Muscle of arm (tissue), 1 donor: ENCODE measurements at regions not wholly inside any gene's neighbourhood (a gene's known extent, or its start where the extent isn't known, plus 50 kb on each side); places are given as distances from the start of the nearest gene placed in this dataset.
"Not testable (repeated sequence)": the region's sequence is repeated elsewhere in the genome, so short reads cannot be mapped to it uniquely, and the experiment has no call there.

ENCODE experiments used
- DNase-seq: peaks from one replicate; pipeline ENCODE4 v3.0.0-alpha.2; 2013

DNA sequence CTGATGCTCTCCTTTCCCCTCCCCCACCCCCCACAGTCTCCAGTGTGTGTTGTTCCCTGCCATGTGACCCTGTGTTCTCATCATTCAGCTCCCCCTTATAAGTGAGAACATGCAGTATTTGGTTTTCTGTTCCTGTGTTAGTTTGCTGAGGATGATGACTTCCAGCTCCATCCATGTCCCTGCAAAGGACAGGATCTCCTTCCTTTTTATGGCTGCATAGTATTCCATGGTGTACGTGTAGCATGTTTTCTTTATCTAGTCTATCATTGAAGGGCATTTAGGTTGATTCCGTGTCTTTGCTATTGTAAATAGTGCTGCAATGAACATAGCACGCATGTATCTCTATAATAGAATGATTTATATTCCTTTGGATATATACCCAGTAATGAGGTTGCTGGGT, 162.3 kb downstream of the ERMARD start:
- DNase-seq: not testable (repeated sequence)

DNA sequence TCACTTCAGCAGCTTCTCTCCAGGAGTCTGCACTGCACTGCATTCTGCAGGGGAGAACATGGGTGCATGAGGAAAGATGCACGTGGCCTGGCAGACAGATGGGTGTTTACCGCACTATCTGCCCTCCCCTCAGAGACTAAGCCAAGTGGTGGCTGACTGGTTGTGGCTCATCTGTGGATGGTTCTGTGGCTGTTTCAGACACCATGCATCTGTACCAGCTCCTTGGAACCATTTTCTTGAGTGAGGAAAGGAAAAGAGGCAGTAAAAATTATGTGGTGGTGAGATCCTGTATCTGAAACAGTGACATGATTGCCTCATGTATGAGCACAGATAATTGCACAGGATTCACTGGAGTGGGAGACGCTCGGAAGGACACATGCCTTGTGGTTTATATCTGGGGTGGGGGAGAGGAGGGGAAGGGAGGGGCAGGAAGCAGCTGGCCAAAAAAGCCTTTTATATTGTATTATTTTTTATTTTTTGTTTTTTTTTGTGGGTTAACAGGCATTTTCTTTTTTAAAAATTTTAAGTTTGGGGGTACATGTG, 161.7 kb downstream of the ERMARD start:
- no peak for DNase-seq

DNA sequence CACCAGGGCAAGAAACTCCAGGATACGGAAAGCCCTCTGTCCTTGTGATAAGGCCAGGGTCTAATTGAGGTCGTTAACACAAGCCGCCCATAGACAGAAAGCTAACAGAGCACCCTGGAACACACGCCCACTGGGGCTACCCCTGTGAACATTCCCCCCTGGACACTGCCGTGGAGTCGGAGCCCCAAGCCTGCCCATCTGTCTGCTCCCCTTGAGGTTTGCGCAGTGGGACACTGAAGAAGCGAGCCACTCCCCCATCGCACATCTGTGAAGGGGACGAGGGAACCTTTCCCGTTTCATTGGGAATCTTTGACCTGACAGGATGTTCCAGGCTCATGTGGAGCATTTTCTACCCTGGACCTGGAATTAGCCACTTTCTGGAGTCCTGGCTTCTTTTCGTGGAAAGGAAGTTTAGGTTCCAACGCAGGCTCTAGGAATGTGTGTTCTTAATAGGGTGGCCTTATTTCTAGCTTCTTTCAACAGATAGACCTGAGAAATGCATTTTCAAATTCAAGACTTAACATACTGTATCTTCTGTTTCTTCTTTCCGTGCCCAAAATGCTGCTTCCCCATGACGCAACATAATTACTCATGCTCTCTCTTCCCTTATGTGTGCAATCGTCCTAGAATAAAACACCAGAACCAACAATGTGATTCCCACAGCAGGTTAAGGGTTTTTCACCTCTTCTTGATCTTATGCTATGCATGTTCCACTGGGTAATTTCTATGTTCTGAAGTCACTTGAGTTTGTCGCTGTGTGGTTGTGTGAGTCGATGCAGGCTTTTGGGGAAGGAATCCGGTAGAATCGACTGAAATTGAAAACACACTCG, 161.1 kb downstream of the ERMARD start:
- no peak for DNase-seq

DNA sequence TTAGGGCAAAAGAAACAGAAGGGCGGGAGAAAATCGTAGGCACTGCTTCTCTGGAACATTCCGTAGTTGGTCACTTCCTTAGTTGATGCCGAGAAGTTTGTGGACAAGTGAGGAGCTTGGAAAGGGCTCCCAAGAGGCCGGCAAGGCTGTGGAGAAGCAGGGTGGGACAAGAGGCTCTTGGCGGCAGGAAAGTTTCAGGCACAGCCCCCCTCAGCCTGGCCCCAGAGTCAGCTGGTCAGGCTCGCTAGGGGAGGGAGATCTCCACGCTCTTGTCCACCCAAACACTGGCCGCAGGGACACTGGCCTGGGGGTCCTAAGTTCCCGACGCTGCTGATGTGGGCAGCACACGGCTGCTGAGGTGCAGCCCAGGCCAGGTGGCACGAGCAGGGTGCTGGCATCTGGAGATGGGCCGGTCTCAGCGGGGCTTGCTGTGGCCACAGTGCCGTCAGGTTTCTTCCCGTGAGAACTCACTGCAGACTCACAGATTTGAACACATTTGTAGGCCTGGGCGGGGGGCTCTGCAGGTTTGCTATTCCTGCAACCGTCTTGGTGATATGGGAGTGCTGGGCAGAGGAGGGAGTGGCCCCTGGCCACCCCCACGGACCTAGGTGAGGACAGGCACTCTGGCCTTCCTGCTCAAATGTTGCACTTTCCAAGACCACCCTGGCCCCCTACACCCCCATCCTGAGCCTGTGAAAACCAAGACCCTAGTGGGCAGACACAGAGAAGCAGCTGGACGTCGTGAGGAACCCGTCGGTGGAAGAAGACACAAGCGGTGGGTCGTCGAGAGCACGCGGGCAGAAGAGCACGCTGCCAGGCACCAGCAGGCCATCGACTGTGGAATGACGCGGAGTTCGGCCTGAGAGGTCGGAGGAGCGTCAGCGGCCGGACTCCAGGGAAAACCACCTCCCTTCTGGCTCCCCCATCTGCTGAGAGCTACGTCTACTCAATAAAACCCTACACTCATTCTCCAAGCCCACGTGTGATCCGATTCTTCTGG, 160.1 kb downstream of the ERMARD start:
- DNase-seq: no peak

DNA sequence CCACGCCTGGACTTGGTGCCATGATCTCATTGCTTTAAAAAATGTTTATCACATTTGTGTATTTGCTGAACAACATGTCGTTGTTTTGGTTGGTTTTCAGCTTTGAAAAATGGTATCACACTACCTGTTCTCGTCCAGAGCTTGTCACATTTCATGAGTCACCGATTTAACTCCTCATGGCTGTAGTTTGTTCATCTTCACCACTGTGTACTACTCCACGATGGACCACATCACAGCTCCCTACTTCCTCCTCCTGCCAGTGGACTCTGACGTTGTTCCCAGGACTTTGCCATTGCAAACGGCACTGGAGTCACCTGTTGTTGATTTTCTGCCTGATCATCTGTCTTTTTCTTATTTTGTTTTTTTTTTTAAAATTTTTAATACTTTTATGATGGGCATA, 157.7 kb downstream of the ERMARD start:
- no peak for DNase-seq

DNA sequence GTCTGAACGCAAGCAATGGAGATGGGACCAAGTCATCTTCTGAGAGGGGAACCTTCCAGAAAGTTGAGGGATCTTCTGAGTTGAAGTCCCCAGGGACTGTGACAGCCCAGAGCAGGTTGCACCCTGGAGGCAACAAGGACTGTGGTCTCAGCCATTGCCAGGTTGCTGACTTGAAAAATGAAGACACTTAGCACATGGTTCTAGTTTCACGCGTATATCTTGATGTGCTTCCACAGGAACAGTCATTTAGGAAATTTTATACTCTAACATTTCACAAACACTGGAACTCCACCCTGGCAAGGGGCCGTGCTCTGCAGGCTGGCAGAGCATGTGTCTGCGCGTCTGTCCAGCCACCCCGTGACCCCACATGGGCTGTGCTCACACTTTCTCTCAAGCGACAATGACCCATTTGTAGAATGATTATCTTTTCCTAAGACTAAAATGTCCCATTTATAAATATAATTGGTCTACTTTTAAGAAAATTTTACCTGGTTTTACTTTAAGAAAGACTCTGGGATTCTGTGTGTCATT, 157.0 kb downstream of the ERMARD start:
- no peak for DNase-seq

DNA sequence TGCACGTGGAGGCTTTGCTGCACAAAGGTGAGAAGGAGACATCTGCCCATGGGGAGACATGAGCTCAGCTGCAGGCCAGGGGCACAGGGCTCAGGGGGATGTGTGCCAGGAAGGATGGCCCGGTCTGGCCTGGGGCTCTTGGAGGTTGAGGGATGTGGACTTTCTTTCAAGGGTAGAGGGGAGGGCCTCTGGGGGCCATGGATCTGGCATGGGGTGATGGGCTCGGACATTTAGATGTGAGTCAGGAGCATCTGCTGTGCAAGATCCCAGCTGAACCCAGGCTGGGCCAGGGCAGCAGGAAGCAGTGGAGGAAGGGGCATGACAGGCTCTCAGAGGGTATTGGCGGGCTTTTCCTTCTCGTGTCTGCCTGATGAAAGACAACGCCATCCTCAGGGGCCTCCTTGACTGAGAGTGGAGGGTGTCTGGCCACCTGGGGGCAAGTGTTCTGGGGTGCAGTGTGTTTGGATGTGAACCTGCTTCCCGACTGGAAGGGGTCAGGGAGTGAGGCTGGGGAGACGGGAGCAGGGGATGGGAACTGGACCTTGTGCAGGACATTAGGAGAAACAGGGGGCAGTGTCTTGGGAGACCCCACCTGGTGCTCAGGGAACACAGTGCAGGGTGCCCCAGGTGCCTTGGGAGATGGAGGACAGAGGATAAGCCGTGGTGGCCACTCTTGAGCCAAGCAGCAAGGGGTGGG, 156.1 kb downstream of the ERMARD start:
- DNase-seq: no peak

DNA sequence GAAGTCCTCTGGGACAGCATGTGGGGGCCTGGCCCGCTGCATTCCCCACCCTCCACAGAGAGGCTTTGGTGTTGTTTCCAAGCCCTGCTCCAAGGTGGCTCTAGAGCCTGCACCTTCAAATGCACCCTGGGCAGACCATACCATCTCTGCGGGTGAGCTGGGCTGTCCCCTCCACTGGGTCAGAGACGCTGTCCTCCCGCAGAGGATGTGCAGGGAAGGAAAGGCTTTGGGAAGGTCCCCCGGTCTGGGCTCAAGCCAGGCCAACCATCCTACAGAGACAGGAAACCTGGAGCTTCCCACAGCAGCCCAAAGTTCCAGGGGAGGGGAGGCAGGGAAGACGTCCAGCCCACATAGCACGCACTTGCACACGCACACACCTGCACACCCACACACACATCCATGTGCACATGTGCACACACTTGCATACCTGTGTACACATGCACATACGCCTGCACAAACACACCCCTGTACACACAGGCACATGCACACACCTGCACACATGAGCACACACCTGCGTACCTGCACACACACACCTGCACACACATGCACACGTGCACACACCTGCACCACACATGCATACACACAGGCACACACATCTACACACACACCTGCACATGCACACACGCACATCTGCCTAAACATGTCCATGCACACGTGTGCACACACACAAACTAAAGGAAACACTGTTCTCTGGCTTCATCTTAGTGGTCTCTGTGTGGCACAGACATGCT, 155.4 kb downstream of the ERMARD start:
- no peak for DNase-seq

DNA sequence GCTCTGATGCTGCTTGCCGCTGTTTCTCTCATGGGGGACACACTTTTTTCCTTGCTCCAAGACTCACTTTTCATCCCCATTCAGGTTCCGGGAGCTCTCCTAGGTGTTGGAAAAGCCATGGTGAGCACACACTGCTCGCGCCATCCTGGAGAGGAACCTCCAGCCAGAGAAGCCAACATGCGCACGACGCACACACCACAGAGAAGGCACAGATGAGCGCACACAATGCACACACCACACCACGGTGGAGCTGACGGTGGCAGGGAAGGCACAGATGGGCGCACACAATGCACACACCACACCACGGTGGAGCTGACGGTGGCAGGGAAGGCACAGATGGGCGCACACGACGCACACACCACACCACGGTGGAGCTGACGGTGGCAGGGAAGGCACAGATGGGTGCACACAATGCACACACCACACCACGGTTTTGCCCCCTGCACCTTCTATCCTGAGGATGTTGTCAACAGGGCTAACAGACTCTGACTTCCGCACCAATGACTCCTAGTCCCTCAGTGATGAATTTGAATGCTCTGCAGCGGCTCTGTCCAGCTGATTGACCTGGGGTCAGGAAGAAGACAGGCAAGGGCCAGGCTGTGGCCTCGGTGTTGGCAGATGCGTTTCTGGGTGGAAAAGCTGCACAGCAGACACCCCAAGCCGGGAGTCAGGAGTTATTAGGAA, 154.7 kb downstream of the ERMARD start:
- DNase-seq: no peak

DNA sequence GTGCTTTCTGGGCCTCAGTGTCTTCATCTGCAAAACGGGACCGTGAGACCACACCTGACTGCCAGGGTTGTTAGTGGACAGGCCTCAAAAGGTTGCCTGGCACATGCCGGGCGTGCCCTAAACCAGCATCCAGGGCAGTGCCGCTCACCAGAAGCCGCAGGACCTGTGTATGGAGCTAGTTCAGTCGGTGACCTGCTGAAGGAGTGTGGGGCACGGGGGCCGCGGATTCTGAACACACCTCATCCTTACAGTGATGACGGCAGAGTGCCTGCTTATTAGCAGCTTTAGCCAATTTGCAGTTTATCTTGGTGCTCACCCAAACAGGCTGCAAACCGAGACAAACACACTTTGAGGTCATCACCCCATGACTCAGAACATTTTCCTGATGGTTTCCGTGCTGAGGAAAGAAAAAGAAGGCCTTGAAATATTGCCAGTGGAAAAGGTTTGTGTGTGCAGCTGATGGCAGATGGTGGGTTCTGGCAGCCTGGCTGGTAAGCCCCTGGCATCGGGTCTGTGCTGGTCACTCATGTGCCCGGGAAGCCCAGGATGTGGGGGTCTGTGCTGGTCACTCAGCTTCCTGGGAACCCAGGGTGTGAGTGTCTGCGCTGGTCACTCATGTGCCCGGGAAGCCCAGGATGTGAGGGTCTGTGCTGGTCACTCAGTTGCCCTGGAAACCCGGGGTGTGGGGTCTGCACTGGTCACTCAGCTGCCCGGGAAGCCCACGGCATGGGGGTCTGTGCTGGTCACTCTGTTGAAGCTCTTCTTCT, 153.8 kb downstream of the ERMARD start:
- no peak for DNase-seq

DNA sequence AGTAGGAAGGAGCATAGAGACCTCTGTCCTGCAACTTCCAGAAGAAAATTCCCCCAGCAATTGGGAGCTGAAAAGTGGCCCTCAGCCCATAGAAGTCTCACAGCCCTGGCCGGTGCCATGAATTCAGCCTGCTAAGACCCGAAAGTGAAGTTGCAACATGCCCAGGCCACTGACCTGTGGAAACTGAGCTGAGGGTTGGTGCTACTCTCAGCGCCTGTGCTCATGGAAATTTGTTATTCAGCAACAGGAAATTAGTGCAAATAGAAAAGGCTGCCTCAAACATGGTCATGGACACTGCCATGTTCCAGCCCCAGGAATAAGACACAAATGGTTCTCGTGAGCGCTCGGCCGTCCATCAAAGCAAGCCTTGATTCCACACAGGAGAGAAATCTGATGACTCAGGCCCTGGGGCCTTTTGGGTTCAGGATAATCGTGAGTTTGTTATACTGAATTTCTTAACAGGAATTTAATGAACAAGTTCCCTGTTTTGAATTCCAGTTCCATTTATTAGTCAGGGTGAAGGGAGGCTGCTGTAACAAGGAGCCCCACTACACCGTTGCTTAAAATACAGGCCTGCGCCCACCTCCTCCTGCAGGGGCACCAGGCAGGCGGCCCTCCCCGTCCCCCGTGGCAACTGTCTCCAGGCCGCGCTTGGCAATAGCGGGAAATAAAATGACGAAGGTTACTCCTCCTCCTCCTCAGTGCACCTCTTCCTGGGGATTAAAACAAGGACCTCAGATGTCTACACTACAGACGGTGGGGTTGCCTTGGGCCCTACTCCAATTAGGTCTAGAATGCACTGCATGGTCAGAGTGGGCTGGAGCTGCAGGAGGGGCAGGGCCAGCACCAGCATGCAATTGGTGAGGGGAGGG, 152.9 kb downstream of the ERMARD start:
- no peak for DNase-seq

DNA sequence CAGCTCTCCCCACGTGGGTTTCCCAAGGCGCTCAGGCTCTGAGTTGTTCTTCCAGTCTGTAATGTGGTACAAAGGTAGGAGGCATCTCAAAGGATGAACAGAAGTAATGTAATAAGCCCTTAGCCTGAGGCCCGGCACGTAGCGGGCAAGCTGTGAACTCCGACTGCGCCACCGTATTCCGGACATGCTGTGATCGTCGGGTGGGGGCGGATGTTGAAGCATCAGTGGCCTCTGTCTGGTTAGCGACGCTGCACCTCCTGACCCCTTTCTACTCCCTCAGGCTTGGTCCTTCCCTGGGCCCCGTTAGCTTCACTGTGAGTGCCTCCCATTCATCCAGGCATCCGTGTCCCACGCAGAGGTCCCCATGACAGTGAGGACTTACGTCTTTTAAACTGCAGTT, 151.7 kb downstream of the ERMARD start:
- no peak for DNase-seq

DNA sequence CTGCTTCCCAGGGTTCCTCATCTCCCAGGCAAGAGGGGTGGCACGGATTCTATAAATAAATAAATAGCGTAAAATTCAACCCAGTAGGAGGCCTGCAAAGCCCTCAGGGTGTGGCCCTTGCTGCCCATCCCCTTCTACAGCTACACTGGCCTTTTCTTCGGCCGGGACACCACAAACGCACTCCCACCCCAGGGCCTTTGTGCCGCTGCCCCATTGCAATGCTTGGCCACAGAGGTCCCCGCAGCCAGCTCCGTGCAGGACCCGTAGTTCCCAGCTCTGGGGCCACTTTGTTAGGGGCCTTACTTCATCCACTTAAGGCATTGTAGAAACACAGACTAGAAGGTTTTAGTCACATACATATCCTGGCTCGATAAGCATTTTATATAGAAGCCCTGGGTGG, 151.2 kb downstream of the ERMARD start:
- no peak for DNase-seq

DNA sequence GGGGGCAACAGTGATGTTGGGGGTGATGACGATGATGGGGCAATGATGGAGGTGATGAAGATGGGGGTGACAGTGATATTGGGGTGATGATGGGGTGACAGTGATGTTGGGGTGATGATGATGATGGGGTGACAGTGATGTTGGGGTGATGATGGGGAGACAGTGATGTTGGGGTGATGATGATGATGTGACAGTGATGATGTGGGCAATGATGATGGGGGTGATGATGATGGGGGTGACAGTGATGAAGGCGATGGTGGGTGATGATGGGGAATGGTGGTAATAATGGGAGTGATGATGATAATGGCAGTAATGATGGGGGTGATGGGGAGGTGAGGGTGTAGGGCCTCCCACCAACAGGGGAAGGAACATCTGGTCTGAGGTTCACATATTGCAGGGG, 150.6 kb downstream of the ERMARD start:
- DNase-seq: no peak

DNA sequence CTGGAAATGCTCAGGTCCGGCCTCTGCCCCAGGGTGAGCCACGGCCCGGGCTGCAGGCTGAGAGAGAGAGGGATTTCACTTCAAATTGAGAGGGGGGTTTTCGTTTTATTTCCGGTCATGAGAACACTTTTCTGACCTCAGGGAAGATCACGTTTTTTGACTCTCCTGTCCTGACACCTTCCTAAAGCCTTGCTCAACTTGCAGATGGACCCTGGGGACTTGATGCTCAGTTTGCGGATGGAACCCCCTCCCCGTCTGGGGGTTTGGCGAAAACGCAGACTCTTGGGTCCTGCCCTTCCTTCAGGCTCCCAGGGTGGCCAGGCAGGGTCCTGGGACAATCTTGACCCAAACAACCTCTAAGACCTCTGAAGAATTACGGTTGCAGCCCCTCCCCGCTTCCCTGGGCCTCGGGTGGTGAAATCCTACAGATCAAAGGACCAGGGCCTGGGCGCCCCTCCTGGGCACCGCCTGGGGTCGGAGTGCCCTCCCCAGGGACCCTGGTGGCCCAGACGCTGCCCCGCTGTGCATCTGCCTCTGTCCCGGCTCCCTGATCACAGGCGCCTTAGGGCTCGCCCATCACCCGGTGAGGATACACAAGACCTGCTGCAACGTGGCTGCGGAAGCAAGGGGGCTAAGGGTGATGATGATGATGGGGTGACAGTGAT, 148.2 kb downstream of the ERMARD start:
- no peak for DNase-seq

DNA sequence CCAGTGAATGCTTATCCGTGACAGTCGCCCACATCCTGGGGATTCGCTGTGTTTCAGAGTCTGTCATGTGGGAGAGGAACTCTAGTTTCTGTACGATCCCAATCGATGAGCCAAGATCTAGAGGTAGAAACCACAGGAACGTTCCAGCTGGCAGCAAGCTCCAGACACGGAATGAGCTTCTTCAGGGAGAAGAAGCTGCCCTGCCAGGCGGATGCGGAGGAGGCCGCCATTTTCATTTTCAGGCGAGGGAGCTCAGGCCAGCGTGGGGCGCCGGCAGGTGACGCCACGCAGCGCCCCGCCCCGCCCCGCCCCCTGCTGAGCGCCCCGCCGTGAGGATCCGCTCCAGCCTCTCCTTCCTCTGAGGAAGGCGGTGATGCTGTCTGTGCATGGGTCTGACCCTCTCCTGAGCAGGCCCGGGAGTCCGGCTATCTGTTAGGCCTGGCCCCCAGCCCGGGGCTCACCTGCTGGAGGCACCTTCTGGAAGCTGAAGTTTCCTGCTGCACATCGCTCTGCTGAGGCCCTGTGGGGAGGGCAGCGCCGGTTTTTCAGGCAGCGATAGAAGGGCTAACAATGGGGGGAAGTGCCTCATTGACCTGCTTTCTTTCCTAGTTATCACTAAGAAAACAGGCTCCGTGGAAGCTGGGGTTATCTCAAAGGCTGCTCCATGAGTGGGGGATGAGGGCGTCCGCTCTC, 147.5 kb downstream of the ERMARD start:
- DNase-seq: no peak
